ENCODE measurements at regions not wholly inside any gene's neighbourhood (a gene's known extent, or its start where the extent isn't known, plus 50 kb on each side); places are given as distances from the start of the nearest gene placed in this dataset.

DNA sequence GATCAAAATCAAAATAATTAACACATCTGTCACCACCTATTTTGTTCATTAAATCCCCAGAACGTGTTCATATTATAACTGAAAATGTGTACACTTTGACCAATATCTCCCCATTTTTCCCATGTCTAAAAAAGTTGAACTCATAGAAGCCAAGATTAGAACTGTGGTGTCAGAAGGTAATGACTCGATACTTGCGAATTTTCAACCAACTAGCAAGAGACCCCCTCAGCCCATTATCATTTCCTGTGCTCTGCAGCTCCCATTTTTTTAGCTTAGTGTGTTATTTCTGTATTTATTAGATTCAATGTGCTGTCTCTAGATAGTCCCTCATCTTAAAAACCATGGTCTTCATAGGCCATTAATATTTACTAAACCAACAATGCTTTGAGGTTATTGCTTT is 248.7 kb upstream of the PIK3C3 start:
- Mint-ChIP-seq H3K27me3 (ENCODE audit: insufficient read depth, low read depth, poor library complexity) (no peaks in the 10 kb centered on the region), H3K4me3 (no peak overlapping the region), H3K27ac (no peak overlapping the region), H3K36me3 (ENCODE audit: low read depth) (no peaks in the 10 kb centered on the region), H3K9me3 (no peaks in the 10 kb centered on the region), H3K4me1 (peaks cover 9% of the 10 kb centered on the region)
- Histone ChIP-seq H3K9me2 (ENCODE audit: insufficient read depth) (no peaks in the 10 kb centered on the region; the same call in 1 of the 2 replicates), H3K4me1 (ENCODE audit: insufficient read depth) (no peaks in the 10 kb centered on the region), H3K79me2 (replicated peaks; ENCODE audit: insufficient read depth) (no peaks in the 10 kb centered on the region), H3K27ac (ENCODE audit: low read depth) (no peak overlapping the region), H2AFZ (no peak overlapping the region), H3K4me3 (no peak overlapping the region), H3K27me3 (ENCODE audit: insufficient read depth) (no peaks in the 10 kb centered on the region), H3K4me2 (no peak overlapping the region), H3F3A (replicated peaks; ENCODE audit: low read depth) (no peaks in the 10 kb centered on the region), H3K36me3 (ENCODE audit: insufficient read depth) (no peaks in the 10 kb centered on the region), H4K20me1 (replicated peaks; ENCODE audit: insufficient read depth) (no peaks in the 10 kb centered on the region)
- DNase-seq (ENCODE audit: low spot score) (no peak), ATAC-seq (no peak)
- TF ChIP-seq ZNF114 (CRISPR knock-in tag; IDR thresholded peaks at IDR 0.05) = no peak
- TF ChIP-seq ZNF331 (CRISPR knock-in tag; IDR thresholded peaks at IDR 0.05; ENCODE audit: low read depth) = no peak
- no peak for TF ChIP-seq EZH2 (IDR thresholded peaks at IDR 0.05; ENCODE audit: low read depth, unreplicated experiment)
- TF ChIP-seq, protein P1, sequence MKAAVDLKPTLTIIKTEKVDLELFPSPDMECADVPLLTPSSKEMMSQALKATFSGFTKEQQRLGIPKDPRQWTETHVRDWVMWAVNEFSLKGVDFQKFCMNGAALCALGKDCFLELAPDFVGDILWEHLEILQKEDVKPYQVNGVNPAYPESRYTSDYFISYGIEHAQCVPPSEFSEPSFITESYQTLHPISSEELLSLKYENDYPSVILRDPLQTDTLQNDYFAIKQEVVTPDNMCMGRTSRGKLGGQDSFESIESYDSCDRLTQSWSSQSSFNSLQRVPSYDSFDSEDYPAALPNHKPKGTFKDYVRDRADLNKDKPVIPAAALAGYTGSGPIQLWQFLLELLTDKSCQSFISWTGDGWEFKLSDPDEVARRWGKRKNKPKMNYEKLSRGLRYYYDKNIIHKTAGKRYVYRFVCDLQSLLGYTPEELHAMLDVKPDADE (IDR thresholded peaks at IDR 0.05) = no peak
- no peak for TF ChIP-seq CTCF (conservative IDR thresholded peaks at IDR 0.05; ENCODE audit: low read depth in 2 of 2)
- TF ChIP-seq JUNB (IDR thresholded peaks at IDR 0.05; ENCODE audit: unreplicated experiment) = no peak
- TF ChIP-seq NANOG (IDR thresholded peaks at IDR 0.05; ENCODE audit: borderline replicate concordance) = no peak
- TF ChIP-seq STAT1 (IDR thresholded peaks at IDR 0.05; ENCODE audit: unreplicated experiment) = no peak
- TF ChIP-seq POLR2AphosphoS5 (IDR thresholded peaks at IDR 0.05; ENCODE audit: low read depth) = no peak
- no peak for TF ChIP-seq EZH2phosphoT487 (IDR thresholded peaks at IDR 0.05; ENCODE audit: unreplicated experiment)
- no peak for TF ChIP-seq CREB1 (CRISPR knock-in tag; IDR thresholded peaks at IDR 0.05; ENCODE audit: low read depth)
- TF ChIP-seq, protein P2, sequence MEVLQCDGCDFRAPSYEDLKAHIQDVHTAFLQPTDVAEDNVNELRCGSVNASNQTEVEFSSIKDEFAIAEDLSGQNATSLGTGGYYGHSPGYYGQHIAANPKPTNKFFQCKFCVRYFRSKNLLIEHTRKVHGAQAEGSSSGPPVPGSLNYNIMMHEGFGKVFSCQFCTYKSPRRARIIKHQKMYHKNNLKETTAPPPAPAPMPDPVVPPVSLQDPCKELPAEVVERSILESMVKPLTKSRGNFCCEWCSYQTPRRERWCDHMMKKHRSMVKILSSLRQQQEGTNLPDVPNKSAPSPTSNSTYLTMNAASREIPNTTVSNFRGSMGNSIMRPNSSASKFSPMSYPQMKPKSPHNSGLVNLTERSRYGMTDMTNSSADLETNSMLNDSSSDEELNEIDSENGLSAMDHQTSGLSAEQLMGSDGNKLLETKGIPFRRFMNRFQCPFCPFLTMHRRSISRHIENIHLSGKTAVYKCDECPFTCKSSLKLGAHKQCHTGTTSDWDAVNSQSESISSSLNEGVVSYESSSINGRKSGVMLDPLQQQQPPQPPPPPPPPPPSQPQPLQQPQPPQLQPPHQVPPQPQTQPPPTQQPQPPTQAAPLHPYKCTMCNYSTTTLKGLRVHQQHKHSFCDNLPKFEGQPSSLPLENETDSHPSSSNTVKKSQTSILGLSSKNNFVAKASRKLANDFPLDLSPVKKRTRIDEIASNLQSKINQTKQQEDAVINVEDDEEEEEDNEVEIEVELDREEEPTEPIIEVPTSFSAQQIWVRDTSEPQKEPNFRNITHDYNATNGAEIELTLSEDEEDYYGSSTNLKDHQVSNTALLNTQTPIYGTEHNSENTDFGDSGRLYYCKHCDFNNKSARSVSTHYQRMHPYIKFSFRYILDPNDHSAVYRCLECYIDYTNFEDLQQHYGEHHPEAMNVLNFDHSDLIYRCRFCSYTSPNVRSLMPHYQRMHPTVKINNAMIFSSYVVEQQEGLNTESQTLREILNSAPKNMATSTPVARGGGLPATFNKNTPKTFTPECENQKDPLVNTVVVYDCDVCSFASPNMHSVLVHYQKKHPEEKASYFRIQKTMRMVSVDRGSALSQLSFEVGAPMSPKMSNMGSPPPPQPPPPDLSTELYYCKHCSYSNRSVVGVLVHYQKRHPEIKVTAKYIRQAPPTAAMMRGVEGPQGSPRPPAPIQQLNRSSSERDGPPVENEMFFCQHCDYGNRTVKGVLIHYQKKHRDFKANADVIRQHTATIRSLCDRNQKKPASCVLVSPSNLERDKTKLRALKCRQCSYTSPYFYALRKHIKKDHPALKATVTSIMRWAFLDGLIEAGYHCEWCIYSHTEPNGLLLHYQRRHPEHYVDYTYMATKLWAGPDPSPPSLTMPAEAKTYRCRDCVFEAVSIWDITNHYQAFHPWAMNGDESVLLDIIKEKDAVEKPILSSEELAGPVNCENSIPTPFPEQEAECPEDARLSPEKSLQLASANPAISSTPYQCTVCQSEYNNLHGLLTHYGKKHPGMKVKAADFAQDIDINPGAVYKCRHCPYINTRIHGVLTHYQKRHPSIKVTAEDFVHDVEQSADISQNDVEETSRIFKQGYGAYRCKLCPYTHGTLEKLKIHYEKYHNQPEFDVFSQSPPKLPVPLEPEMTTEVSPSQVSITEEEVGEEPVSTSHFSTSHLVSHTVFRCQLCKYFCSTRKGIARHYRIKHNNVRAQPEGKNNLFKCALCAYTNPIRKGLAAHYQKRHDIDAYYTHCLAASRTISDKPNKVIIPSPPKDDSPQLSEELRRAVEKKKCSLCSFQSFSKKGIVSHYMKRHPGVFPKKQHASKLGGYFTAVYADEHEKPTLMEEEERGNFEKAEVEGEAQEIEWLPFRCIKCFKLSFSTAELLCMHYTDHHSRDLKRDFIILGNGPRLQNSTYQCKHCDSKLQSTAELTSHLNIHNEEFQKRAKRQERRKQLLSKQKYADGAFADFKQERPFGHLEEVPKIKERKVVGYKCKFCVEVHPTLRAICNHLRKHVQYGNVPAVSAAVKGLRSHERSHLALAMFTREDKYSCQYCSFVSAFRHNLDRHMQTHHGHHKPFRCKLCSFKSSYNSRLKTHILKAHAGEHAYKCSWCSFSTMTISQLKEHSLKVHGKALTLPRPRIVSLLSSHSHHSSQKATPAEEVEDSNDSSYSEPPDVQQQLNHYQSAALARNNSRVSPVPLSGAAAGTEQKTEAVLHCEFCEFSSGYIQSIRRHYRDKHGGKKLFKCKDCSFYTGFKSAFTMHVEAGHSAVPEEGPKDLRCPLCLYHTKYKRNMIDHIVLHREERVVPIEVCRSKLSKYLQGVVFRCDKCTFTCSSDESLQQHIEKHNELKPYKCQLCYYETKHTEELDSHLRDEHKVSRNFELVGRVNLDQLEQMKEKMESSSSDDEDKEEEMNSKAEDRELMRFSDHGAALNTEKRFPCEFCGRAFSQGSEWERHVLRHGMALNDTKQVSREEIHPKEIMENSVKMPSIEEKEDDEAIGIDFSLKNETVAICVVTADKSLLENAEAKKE (CRISPR knock-in tag; IDR thresholded peaks at IDR 0.05) = no peak
- no peak for TF ChIP-seq REST (IDR thresholded peaks at IDR 0.05; ENCODE audit: unreplicated experiment)

Measured in GM23338 (cell line).